Stimulated activated CD8-positive, alpha-beta memory T cell treated with anti-CD3 and anti-CD28 coated beads, Interleukin-4, amount 100 ng/mL, for 24 hours (primary cell): ENCODE measurements at regions not wholly inside any gene's neighbourhood (a gene's known extent, or its start where the extent isn't known, plus 50 kb on each side); places are given as distances from the start of the nearest gene placed in this dataset.
"Not testable (repeated sequence)": the region's sequence is repeated elsewhere in the genome, so short reads cannot be mapped to it uniquely, and the experiment has no call there.

Experiments used
- DNase-seq: peaks from one replicate; pipeline ENCODE4 v3.0.0-alpha.2; 2020; ENCODE audit warnings: low read depth

DNA sequence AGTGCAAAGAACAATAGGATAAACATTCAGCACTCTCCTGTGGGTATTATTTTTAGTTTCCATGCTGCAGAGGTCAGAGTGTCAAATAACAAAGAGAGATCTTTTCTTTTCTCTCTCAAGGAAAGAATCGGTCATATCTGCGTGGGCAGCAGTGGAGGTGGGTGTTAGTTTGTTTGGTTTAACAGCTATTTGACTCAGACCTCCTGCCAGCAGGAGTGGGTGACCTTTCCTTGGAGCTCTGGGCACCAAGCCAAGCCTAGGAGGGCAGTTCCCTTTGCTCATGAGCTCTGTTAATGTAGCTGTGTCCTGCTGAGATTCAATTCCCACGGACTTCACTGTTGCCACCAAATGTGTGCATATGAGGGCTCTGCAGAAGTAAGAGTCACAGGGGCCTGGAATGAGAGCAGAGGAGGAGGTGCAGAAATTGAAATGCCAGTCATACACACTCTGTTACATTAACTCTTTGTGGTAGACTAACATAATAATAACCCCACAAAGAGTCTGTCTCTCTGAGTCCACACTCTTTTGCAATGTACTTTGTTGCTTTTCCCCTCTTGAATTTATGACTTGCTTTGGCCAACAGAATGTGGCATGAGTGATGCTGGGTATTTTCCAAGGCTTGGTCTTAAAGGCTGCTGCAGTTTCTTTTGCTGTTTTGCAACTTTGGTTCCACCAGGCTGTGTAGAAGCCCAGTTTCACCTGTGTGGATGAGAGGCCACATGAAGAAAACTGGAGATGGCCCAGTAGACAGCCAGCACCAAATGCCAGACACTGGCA lies 76.0 kb upstream of the GRK3 start:
- peak; percentile 54 for DNase-seq

DNA sequence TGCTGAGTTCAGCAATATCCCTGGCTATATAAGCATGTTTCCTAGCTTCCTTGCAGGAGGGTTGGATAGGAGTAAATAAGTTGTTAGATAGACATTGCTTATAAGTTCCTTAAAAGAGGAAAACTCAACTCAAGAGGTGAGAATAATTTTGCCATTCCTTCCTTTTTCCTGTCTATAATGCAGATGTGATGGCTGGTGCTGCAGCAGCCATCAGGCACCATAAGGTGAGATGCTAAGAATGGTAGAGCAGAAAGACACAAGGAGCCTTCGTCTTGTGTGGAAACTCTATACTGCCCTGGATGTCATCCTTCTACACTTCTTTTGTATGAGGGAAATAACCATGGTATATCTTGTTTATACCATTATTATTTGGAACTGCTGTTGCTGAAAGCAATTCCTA lies 74.5 kb upstream of the GRK3 start:
- DNase-seq: no peak

DNA sequence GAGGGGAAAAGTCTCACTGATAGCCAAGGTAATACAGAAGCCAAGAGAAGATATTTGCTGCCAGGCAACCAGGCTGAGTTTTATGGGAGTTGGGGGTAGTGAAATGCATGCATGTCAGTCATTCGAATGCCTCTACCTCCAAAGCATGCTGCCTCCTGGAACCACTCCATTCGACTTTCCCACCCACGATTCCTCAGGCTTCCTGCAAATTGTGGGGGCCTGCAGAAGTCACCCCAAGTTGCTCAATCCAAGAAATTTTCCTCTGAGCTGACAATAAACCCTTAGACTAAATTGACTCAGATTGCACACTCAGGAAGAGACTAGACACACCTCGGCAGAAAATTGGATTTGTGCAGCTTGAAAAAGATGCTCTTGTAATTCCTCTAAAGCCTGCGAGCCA lies 73.6 kb upstream of the GRK3 start:
- DNase-seq: no peak

DNA sequence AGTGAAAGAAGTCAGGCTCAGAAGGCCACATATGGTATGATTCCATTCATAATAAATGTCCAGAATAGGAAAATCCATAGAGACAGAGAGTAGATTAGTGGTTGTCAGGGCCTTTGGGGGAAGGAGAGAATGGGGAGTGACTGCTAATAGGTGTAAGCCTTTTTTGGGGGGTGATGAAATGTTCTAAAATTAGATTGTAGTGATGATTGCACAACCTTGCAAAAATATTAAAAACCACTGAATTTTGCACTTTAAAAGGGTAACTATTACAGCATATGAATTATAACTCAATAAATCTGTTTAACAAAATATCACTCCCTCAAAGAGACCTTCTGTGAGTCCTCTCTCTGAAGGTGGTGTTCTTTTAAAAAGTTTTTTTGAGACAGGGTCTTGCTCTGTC lies 72.3 kb upstream of the GRK3 start:
- DNase-seq: no peak

DNA sequence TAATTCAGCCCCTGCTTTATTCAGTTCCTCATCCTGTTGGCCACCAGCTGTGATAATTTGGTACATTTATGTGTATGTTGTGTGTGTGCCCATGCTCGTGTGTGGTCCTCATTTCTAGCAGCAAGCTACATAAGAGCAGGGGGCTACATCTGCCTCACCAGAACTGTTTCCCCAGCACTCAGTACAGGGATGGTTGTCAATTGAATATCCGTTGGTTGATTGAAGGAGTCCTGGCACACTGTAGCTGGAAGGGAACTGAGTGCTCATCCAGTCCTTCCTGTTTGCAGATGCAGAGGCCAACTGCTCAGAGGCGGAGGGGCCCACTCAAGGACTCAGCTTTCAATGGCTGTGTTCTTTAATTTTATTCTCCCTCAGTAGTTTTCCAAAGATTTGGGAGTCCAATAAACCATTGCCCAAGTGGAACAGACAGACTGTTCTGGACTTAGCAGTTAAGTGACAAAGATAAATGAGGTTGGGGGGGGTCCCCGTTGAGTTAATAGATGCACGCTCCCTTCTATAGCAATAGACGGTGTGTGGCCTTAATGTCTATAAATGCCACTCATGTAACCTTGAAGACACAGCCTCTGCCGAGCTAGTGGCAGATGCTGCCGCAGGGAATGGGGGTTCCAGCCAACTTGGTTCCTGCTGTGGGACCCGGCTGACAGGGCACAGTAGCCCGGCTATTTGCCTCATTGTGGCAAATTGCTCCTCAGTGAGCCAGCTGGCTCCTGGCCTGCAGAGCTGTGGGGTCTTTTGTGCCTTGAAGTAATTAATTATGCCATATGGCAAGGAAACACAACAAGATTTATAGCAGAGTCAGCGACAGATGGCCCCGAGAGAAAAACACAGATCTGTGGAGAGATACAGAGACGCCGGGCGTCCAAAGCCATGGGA lies 71.4 kb upstream of the GRK3 start:
- DNase-seq: no peak

DNA sequence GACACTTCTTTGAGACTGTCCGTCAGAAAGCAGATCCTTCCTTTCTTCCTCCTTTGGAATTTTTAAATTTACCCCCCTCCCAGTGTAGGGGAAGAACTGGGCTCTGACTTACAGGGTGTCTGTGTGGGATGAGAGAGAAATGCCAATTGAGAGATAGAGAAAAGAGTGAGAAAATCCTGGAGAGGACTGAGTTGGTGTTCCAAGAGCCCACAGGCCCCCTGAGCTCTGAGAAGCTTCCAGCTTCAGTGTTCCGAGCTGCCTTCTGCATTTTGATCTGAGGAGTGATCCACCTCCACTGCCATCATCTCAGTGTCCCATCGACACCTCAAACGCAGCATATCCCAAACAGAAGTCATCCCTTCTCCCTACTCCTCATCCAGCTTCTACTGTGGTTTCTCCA lies 70.7 kb upstream of the GRK3 start:
- DNase-seq: no peak

DNA sequence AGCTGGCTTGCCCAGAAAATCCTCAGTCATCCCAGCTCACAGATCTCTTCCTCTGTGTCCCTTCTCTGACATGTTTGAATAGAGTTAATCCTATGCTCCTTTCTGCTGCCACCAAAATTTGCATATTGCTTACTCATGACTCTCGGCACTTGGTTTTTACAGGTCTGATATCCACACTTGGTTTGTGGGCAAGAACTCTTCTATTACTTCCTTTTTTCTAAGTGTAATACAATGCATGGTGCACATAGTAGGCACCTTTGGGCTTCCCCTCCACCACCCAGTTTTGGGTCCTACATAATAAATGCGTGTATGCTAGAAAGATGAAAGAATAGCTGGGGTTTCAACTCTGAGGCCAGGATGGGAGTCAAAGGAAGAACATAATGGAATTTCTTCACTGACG lies 69.7 kb upstream of the GRK3 start:
- DNase-seq: no peak

DNA sequence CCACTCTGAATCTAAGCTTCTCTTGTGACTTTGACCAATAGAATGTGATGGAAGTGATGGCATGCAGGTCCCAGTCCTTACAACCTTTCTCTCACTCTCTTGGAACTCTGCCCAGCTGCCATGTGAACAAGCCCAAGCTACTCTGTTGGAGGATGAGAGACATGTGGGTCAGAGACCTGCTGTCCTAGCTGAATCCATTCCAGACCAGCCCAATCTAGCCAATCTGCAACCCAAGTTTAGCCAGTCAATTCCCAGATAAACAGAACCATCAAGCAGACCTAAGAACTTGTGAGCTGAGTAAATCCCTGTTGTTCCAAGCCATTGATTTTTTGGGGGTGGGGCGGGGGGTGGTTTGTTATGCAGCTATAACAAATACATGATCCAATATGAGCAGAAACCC lies 69.2 kb upstream of the GRK3 start:
- no peak for DNase-seq

DNA sequence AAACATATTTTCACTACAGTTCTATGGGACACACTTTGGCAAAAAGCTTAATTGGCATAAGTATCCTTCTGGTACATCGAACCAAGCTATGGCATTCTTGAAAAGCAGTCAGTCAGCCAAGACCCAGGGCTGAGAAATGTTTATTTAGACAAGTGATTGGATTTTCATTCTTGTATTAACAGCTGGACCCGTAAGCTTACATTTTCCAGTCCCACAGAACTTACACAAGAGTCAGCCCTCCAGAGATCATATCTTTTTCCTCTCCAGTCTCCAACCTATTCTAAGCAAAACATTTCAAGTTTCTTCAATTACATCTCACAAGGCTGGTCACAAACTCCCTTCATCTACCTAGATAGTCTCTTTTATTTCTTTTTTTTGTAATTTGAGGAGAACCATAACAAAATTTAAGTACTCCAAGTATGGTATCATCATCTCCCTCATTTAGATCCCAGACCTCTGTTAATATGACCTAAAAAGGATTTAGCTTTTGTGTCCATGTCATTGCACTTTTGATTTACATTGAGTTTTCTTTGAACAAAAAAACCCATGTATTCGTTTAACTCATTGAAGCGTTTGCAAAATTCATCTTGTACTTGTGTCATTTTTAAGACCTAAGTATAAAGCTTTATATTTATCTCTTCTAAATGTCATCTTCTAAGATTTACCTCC lies 67.9 kb upstream of the GRK3 start:
- DNase-seq: no peak

DNA sequence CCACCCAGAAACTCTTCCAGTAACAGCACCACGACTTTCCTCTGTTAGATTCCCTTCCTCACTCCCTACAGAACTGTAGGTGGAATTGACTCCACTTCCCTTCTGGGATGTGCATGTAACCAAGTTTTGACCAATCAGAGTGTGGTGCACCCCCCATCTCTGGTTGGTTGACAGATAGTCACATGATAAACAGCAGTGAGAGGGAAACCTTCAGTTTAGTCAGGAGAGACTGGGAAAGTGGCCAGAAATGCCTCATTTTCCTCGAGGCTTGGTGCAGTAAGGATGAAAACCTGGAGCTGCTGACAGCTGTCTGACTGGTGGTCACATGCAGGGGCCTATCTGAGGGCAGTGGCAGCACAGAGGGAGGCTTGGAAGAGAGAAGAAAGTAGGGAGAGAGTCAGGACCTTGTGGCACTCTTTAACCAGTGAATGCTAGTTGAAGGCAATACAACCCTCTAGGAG lies 67.3 kb upstream of the GRK3 start:
- DNase-seq: no peak

DNA sequence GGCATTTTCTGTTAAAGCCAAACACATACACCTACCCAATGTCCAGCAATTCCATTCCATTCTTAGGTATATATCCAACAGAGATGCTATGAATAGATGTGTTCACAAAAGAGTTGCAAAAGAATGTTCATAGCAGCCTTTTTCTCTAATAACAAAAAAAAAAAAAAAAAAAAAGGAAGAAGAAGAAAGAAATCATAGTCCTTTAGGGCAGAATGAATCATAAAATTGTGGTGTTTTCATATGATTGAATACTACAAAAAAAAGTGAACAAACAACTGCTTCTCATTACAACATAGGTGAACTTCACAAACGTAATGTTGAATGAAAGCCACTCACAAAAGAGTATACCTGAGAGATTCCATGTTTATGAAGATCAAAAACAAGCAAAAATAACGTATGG lies 66.8 kb upstream of the GRK3 start:
- no peak for DNase-seq

DNA sequence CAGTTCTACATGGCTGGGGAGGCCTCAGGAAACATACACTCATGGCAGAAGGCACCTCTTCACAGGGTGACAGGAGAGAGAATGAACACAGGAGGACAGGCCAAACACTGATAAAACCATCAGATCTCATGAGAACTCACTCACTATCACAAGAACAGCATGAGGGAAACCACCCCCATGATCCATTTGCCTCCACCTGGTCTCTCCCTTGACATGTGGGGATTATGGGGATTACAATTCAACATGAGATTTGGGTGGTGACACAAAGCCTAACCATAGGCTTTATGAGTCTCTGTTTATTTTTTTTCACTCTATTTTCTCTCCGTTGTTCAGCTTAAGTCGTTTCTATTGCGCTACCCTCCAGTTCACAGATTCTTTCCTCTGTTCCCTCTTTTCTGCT lies 63.8 kb upstream of the GRK3 start:
- DNase-seq: not testable (repeated sequence)

DNA sequence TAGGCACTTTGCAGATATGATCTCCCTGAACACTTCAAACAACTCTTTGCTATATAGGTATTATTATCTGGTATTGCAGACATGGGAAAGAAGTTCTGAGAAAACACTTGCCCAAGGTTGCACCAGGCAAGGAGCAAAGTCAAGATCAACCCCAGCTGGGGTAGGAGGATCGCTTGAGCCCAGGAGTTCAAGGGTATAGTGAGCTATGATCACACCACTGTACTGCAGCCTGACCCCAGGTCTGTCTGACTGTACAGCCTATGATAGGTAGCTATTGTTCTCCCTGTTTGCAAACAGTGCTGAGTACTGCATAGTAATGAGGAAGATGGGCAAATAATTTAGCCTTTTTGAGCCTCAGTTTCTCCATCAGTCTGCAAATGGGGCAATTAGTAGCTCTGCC lies 60.5 kb upstream of the GRK3 start:
- not testable (repeated sequence) for DNase-seq

DNA sequence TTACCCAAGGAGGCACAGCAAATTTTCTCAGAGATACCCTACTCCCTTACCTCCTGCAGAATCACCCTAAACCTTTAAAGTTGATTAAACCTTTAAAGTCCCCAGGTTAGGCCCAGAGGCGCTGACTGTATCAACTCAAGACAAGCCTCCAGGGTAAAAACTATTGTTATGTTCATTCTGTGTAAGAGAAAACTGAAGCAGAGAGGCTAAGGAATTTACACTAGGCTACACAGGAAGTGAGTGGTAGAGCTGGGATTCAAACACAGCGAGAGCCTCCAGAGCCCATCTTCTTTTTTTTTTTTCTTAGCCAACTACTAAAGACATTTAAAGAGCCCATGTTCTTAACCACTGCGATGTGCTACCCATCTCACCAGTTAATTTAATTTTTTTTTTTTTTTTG lies 56.3 kb upstream of the GRK3 start:
- DNase-seq: no peak

DNA sequence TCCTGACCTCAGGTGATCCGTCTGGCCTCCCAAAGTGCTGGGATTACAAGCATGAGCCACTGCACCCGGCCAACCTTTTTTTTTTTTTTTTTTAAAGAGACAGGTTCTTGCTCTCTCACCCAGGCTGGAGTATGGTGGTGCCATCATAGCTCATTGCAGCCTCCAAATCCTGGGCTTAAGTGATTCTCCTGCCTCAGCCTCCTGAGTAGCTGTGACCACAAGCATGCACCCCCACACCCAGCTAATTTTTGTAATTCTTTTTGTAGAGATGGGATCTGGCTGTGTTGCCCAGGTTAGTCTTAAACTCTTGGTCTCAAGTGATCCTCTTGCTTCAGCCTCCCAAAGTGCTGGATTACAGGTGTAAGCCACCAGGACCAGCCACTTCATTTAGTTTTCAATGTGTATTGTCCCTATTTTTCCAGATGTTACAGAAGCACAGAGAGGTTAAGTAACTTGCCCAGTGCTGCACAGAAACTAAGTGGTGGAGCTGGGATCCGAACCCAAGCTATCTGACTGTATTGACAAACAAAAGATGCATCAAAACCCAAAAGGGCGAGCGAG lies 55.6 kb upstream of the GRK3 start:
- no peak for DNase-seq

DNA sequence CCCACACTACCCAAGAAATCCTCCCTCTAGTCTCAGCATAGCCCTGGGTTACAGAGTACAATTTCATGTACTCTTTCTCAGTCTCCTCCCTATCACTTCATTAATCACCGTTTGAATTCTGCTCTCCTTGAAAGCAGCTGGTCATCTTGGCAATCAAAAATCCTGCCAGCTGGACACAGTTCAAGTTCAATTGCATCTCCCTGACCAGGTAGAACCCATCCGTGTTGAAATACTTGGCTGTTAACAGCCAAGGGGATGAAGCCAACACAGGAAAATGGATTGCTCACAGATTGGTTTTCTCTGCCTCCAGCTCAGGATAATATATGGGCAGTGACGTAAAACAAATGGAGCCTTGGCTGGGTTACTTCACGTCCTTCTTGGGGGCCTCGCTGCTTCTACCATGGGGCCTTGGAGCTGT lies 55.1 kb upstream of the GRK3 start:
- no peak for DNase-seq

DNA sequence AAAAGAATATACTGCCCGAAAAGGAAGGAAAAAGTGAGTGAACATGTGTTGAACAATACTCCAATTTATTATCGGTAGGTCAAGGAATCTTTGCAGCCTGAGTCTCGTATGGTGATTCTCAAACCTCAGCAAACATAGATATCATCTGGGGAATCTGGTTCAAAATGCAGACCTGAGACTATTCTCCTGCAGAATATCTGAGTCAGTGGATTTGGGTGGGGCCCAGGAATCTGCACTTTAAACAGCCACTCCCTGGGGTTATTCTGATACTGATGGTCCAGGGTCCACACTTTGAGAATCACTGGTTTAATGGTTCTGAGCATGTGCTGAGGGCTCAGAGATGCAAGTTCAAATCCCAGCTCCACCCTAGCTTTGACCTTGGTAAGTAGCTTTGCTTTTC lies 53.6 kb upstream of the GRK3 start:
- no peak for DNase-seq

DNA sequence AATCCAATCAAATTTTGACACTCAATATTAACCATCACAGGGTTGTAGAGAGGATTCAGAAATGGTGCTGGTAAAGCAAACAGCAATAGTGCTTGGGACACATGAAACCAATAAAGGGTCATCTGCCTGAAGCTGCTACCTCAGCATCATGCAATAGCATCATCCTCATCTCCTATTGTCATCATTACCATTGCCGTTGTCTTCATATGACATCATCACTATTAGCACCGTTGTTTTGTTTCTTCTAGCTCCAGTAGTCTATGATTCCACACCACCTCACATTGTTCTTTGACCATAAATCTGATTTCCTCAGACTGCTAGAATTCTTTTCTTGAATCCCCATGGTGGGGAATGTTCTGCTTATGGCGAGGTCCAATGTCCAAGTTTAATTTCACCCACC lies 52.8 kb upstream of the GRK3 start:
- no peak for DNase-seq

DNA sequence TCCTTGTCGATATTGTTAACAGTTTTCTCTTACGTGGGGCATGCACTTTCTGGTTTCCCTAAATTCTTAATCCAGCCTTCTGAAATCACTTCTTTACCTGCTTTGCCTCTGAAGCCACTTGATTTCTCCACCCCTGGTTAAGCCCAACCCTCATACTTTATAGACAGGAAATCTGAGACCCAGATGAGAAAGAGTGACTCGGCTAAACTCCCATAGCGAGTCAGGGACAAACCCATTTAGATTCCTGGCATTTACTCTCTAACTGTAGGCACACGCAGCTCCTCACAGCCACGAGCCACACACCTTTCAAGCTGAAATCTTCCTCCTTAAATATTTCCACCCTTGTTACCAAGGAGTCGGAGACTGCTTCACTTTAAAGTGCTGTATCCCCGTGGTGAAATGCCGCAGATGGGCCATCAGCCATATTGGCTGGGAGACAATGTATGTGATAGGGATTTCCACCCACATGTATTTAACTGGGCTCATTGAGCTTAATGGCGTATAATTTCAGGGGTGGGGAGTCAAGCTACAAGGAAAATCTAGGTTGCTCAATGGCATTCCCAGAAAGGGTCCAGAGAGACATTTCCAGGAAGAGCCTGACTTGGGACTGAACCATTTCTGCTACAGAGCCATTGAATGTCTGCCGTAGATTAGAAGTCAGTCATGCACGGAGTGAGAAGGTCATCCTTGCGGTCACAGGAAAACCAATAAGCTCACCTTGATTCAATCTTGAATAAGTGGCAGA lies 49.9 kb upstream of the GRK3 start:
- DNase-seq: no peak
